HUES48 (cell line): ENCODE measurements at regions not wholly inside any gene's neighbourhood (a gene's known extent, or its start where the extent isn't known, plus 50 kb on each side); places are given as distances from the start of the nearest gene placed in this dataset.

Experiments
- H3K27ac ChIP-seq: one replicate; pipeline ENCODE4 v1.7.0; 2013; ENCODE audit warnings: low read depth, low read length, inconsistent platforms
- H3K27me3 ChIP-seq: 2 replicates; pipeline ENCODE4 v1.6.1; 2013; ENCODE audit warnings: mild to moderate bottlenecking, low read length; ENCODE audit not compliant: control insufficient read depth, insufficient read depth
- H3K36me3 ChIP-seq: 2 replicates; pipeline ENCODE4 v1.6.1; 2013; ENCODE audit warnings: low read length; ENCODE audit not compliant: control insufficient read depth, insufficient read depth
- H3K4me1 ChIP-seq: 2 replicates; pipeline ENCODE4 v1.6.1; 2013; ENCODE audit warnings: mild to moderate bottlenecking, low read length; ENCODE audit not compliant: control insufficient read depth, insufficient read depth
- H3K4me3 ChIP-seq: 2 replicates; pipeline ENCODE4 v1.5.1; 2013; ENCODE audit warnings: mild to moderate bottlenecking, low read depth, low read length
- H3K9ac ChIP-seq: 2 replicates; pipeline ENCODE4 v1.6.1; 2013; ENCODE audit warnings: mild to moderate bottlenecking, low read depth, low read length, moderate library complexity
- H3K9me3 ChIP-seq: 2 replicates; pipeline ENCODE4 v1.6.1; 2013; ENCODE audit warnings: low read length; ENCODE audit not compliant: control insufficient read depth, insufficient read depth

- H3K27ac ChIP-seq = no peak overlapping the region
- no peaks in the 10 kb centered on the region for H3K9me3 ChIP-seq
- no peaks in the 10 kb centered on the region; the same call in 1 of the 2 replicates for H3K4me1 ChIP-seq
- H3K27me3 ChIP-seq = no peaks in the 10 kb centered on the region
- H3K36me3 ChIP-seq = no peaks in the 10 kb centered on the region
- no peak overlapping the region for H3K9ac ChIP-seq
- no peak overlapping the region for H3K4me3 ChIP-seq
These were observed 73.7 kb upstream of the ZC3H12A start for GRCh38 chr1:37400466-37401225.

- Histone ChIP-seq H3K4me3 (no peak overlapping the region), H3K27me3 (no peaks in the 10 kb centered on the region), H3K4me1 (no peaks in the 10 kb centered on the region), H3K27ac (no peak overlapping the region), H3K9ac (no peak overlapping the region), H3K9me3 (no peaks in the 10 kb centered on the region), H3K36me3 (no peaks in the 10 kb centered on the region)
These were observed 71.2 kb upstream of the ZC3H12A start for GRCh38 chr1:37403166-37403565.

- Histone ChIP-seq H3K4me3 (no peak overlapping the region), H3K27ac (no peak overlapping the region), H3K9ac (no peak overlapping the region), H3K9me3 (no peaks in the 10 kb centered on the region), H3K4me1 (peaks cover 2% of the 10 kb centered on the region; the same call in 1 of the 2 replicates), H3K36me3 (no peaks in the 10 kb centered on the region), H3K27me3 (no peaks in the 10 kb centered on the region)
These were observed 69.7 kb upstream of the ZC3H12A start for GRCh38 chr1:37404711-37405110.

DNA sequence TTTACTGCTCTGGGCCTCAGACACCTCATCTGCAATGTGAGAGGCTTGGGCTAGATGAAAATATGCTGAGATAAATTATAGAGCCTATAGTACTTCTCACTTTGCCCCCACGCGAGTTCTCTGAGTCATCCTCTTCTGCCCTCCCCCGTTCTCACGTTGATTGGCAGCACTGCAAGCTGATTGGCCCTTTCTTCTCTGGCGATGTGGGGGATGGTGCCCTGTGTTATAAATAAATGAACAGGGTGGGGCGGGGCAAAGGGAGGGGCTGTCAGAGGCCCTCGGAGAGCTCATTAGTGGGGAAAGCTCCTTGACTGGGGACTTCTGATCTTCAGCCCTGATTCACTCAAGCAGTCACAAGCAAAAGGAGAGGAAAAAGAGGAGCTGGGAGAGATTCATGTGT is 64.3 kb upstream of the ZC3H12A start:
- Histone ChIP-seq H3K27ac (no peak overlapping the region), H3K9me3 (no peaks in the 10 kb centered on the region), H3K4me3 (no peak overlapping the region), H3K9ac (no peak overlapping the region), H3K36me3 (no peaks in the 10 kb centered on the region), H3K4me1 (peaks cover 8% of the 10 kb centered on the region), H3K27me3 (no peaks in the 10 kb centered on the region)

DNA sequence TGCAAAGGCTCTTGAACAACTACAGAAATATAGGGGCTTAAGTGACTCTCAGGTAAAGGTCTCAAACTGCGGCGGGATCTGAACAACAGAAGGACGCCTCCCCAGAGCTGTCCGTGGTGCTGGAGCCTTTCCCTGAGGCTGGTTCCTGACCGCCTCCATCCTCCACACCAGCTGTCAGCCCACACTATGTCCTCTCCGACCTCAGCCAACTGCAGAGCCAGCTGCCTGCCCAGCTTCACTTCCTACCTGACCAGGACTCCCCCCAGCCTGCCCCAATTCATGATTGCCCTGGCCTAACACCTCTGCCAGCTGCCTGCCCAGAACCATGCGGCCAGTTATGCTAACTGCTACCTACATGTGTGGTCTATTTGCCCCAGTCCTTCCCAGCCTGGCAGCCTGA is 63.6 kb upstream of the ZC3H12A start:
- H3K9me3 ChIP-seq = no peaks in the 10 kb centered on the region
- H3K9ac ChIP-seq = no peak overlapping the region
- H3K36me3 ChIP-seq = no peaks in the 10 kb centered on the region
- H3K27ac ChIP-seq = no peak overlapping the region
- peaks cover 8% of the 10 kb centered on the region for H3K4me1 ChIP-seq
- H3K4me3 ChIP-seq = no peak overlapping the region
- no peaks in the 10 kb centered on the region for H3K27me3 ChIP-seq

DNA sequence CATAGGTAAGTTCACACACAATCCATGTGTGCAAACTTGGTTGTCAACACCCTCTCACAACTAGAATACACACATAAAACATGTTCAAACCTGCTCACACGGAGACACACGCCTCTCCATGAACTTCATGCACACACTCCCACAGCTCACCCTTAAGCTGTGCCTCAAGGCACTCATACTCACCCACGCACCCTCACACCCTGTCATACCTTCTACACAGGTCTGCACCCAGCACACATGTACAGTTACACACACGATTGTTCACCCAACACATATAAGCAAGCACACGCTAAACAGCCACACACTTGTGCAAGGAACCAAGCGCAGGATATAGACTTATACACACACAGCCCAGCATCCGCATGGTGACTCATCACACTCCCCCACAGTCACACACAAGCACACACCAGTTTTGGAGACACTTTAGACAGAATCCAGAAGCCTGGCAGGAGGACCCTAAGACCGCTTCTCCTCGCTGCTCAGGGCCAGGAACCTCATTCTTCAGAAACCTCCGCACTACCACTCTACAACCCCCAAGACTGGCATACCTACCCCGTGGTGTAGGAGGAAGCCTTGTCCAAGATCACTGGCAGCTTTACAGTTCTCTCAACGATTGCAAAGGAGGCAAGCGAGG is 58.7 kb upstream of the ZC3H12A start:
- no peaks in the 10 kb centered on the region; the same call in 1 of the 2 replicates for H3K4me1 ChIP-seq

GRCh38 chr1:37420456-37420855 is 53.9 kb upstream of the ZC3H12A start:
- Histone ChIP-seq H3K4me3 (no peak overlapping the region), H3K27ac (no peak overlapping the region), H3K27me3 (no peaks in the 10 kb centered on the region), H3K4me1 (no peaks in the 10 kb centered on the region), H3K36me3 (no peaks in the 10 kb centered on the region), H3K9ac (no peak overlapping the region), H3K9me3 (no peaks in the 10 kb centered on the region)

More for the DNA sequence above, 58.7 kb upstream of the ZC3H12A start:
- Histone ChIP-seq H3K4me3 (no peak overlapping the region), H3K36me3 (no peaks in the 10 kb centered on the region), H3K9me3 (no peaks in the 10 kb centered on the region), H3K27me3 (no peaks in the 10 kb centered on the region), H3K9ac (no peak overlapping the region), H3K27ac (no peak overlapping the region)

- Histone ChIP-seq H3K9ac (no peak overlapping the region), H3K4me3 (no peak overlapping the region), H3K9me3 (no peaks in the 10 kb centered on the region)
These were observed 50.6 kb upstream of the ZC3H12A start for GRCh38 chr1:37423810-37424209.

DNA sequence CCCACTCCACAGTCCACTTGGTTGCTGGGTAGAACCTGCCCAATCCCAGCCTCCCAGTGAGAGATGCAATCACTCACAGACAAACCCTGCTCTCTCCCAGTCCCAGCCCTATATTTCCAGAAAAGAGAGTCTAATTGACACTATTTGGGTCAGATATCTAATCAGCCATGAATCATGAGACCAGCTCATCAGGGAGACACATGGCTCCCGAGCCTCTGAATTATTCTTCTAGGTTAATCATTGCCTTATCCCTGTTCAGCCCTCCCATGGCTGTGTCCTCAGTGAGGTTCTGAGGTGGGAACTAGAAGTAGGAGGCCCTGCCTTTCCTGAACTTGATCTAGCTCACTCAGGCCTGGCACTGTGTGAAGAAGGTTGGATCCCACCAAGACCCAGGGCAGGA is 49.9 kb upstream of the ZC3H12A start:
- Histone ChIP-seq H3K27ac (no peak overlapping the region), H3K9me3 (no peaks in the 10 kb centered on the region), H3K4me3 (no peak overlapping the region), H3K36me3 (no peaks in the 10 kb centered on the region), H3K27me3 (no peaks in the 10 kb centered on the region), H3K9ac (no peak overlapping the region), H3K4me1 (no peaks in the 10 kb centered on the region)

More at GRCh38 chr1:37423810-37424209, 50.6 kb upstream of the ZC3H12A start:
- Histone ChIP-seq H3K4me1 (no peaks in the 10 kb centered on the region), H3K36me3 (no peaks in the 10 kb centered on the region), H3K27ac (no peak overlapping the region), H3K27me3 (no peaks in the 10 kb centered on the region)
